ENCODE measurements at regions not wholly inside any gene's neighbourhood (a gene's known extent, or its start where the extent isn't known, plus 50 kb on each side); places are given as distances from the start of the nearest gene placed in this dataset.
"Not testable (repeated sequence)": the region's sequence is repeated elsewhere in the genome, so short reads cannot be mapped to it uniquely, and the experiment has no call there.

GRCh38 chr3:5505163-5505562 is 317.7 kb downstream of the EDEM1 start:
- DNase-seq (ENCODE audit: extremely low read depth in 1 of 11, low read depth in 9 of 11, low spot score in 4 of 11): no peak

DNA sequence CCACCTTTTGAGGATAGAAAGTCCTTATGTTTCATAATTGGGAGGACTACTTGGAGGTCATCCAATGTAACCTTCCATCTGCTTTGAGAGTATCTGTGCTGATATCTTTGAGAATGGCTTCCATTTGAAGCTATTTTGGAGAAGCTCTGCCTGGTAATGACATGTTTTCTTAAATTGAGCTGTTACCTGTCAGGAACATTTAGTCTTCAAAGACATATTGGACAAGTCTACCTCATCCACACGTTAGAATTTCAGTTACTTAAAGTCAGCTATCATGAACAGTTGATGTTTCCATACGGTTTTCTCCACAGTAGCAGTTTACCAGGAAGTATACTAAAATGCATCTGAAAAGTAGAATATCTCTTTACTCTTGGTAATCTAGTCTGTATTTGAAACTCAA is 318.5 kb downstream of the EDEM1 start:
- no peak for DNase-seq (ENCODE audit: extremely low read depth in 1 of 11, low read depth in 9 of 11, low spot score in 4 of 11)

DNA sequence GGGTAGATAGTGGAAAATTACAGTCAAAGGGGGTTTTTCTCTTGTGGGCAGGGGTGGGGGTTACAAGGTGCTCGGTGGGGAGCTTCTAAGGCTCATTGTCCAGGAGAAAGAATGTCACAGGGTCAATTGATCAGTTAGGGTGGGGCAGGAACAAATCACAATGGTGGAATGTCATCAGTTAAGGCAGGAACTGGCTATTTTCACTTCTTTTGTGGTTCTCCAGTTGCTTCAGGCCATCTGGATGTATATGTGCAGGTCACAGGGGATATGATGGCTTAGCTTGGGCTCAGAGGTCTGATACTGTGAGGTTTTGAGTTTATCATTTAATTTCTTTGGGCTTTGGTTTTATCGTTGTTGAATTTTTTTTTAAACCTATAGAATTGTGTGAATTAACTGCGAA is 321.4 kb downstream of the EDEM1 start:
- not testable (repeated sequence) for DNase-seq (ENCODE audit: extremely low read depth in 1 of 11, low read depth in 9 of 11, low spot score in 4 of 11)

GRCh38 chr3:5510300-5510699 is 322.8 kb downstream of the EDEM1 start:
- DNase-seq (ENCODE audit: extremely low read depth in 1 of 11, low read depth in 9 of 11, low spot score in 4 of 11): no peak

DNA sequence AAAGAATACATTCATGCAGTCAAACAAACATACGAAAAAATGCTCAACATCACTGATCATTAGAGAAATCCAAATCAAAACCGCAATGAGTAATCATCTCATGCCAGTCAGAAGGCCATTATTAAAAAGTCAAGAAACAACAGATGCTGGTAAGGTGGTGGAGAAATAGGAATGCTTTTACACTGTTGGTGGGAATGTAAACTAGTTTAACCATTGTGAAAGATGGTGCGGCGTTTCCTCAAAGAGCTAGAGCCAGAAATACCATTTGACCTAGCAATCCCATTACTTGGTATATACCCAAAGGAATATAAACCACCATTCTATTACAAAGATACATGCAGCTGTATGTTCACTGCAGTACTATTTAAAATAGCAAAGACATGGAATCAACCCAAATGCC is 330.4 kb downstream of the EDEM1 start:
- DNase-seq (ENCODE audit: extremely low read depth in 1 of 11, low read depth in 9 of 11, low spot score in 4 of 11): no peak

GRCh38 chr3:5520237-5520636 is 332.7 kb downstream of the EDEM1 start:
- DNase-seq (ENCODE audit: extremely low read depth in 1 of 11, low read depth in 9 of 11, low spot score in 4 of 11): no peak

GRCh38 chr3:5523125-5523524 is 335.6 kb downstream of the EDEM1 start:
- DNase-seq (ENCODE audit: extremely low read depth in 1 of 11, low read depth in 9 of 11, low spot score in 4 of 11): no peak

DNA sequence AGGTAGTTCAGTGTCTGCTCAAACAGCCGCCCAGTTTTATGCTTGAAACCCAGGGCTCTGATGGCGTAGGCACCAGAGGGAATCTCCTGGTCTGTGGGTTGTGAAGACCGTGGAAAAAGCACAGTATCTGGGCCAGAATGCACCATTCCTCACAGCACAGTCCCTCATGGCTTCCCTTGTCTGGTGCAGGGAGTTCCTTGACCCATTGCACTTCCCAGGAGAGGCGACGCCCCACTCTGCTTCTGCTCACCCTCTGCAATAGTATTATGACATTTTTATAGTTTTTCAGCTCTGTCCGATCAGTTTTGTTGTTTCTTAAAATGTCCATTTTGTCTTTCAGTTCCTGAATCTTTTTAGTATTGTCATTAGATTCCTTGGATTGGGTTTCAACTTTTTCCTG is 343.5 kb downstream of the EDEM1 start:
- no peak for DNase-seq (ENCODE audit: extremely low read depth in 1 of 11, low read depth in 9 of 11, low spot score in 4 of 11)

DNA sequence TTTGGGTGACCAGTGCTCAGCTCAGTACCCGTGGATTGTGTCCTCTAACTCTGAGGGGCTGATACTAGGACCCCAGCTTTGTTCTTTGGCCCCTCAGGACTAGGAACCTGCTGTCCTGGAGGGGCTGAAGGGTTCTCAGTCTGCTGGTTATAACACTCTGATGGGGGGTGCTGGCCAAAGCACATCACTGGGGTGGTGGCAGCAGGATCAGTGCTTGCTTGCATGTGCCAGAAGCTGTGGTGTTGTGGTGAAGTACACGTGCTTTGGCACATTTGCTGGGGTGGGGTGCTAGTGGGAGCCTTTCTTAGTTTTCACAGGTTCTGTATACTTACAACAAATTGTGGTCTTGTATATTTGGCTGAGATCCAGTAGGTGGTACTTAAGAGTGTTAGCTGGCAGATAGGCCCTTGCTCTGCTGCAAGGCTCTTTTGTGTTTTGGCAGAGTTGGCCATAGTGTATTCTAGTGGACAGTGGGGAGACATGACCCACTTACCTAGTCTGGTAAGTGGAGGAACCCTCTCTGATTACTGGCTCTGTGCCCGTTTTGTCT is 344.3 kb downstream of the EDEM1 start:
- DNase-seq (ENCODE audit: extremely low read depth in 1 of 11, low read depth in 9 of 11, low spot score in 4 of 11): no peak

DNA sequence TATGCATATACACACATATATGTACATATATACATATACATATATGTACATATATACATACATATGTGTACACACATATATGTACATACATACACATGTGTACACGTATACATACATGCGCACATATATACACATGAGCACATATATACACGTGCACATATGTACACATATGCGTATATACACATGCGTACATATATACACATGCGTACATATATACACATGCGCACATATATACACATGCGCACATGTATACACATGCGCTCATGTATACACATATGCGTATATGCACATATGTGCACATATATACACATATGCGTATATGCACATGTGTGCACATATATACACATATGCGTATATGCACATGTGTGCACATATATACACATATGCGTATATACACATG is 353.0 kb downstream of the EDEM1 start:
- DNase-seq (ENCODE audit: extremely low read depth in 1 of 11, low read depth in 9 of 11, low spot score in 4 of 11): no peak

- DNase-seq (ENCODE audit: extremely low read depth in 1 of 11, low read depth in 9 of 11, low spot score in 4 of 11): no peak
Measured at GRCh38 chr3:5542472-5542871, 355.0 kb downstream of the EDEM1 start.

DNA sequence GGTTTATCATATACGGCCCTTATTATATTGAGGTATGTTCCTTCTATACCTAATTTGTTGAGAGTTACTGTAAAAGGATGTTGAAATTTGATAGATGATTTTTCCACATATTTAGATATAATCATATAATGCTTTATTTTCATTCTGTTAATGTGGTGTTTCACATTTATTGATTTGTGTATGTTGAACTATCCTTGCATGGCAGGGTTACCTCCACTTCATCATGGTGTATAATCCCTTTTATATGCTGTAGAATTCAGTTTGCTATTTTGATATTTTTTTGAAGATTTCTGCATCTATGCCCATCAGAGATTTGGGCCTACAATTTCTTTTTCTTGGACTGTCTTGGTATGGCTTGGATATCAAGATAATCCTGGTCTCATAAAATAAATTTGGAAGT is 355.5 kb downstream of the EDEM1 start:
- DNase-seq (ENCODE audit: extremely low read depth in 1 of 11, low read depth in 9 of 11, low spot score in 4 of 11): no peak

GRCh38 chr3:5545719-5546118 is 358.2 kb downstream of the EDEM1 start:
- no peak for DNase-seq (ENCODE audit: extremely low read depth in 1 of 11, low read depth in 9 of 11, low spot score in 4 of 11)

DNA sequence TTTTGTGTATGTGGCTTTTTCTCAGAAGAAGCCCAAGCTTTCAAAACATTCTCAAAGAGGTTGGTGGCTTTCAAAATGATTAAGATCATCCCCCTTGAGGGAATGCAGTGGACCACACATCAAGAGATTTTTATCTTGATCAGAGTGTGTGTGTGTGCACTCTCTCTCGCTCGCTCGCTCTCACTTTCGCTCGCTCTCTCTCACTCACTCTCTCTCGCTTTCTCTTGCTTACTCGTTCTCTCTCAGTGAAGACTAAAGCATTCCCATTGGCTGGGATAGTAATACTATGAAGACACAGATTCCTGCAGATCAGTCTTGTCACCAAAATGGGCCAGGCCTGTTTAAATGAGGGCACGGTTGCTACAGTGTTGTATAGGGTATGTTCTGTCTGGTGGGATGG is 365.7 kb downstream of the EDEM1 start:
- no peak for DNase-seq (ENCODE audit: extremely low read depth in 1 of 11, low read depth in 9 of 11, low spot score in 4 of 11)

DNA sequence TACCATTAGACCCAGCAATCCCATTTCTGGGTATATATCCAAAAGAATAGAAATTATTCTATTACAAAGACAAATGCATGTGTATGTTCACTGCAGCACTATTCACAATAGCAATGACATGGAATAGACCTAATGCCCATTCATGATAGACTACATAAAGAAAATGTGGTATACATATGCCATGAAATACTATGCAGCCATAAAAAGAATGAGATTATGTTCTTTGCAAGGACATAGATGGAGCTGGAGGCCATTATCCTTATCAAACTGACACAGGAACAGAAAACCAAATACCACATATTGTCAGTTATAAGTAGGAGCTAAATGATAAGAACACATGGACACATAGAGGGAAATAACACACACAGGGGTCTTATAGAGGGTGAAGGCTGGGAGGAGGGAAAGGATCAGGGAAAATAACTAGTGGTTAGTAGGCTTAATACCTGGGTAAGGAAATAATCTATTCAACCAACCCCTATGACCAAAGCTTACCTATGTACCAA is 366.8 kb downstream of the EDEM1 start:
- DNase-seq (ENCODE audit: extremely low read depth in 1 of 11, low read depth in 9 of 11, low spot score in 4 of 11): no peak

DNA sequence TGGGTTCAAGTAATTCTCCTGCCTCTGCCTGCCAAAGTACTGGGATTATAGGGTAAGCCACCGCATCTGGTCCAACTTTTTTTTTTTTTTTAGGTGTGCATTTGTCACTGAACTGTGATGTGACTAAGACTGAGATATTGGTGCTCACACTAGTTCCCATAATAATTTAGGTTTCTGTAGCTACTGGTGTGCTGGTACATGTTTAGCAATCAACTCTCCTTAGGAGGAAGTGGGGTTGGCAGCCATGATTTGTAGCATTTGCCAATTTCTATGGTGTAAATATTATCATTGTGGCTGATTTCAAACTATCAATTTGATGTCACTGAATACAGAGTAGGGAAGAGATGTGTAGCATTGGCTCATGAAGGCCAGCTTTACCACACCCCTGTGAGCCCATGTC is 372.7 kb downstream of the EDEM1 start:
- no peak for DNase-seq (ENCODE audit: extremely low read depth in 1 of 11, low read depth in 9 of 11, low spot score in 4 of 11)

DNA sequence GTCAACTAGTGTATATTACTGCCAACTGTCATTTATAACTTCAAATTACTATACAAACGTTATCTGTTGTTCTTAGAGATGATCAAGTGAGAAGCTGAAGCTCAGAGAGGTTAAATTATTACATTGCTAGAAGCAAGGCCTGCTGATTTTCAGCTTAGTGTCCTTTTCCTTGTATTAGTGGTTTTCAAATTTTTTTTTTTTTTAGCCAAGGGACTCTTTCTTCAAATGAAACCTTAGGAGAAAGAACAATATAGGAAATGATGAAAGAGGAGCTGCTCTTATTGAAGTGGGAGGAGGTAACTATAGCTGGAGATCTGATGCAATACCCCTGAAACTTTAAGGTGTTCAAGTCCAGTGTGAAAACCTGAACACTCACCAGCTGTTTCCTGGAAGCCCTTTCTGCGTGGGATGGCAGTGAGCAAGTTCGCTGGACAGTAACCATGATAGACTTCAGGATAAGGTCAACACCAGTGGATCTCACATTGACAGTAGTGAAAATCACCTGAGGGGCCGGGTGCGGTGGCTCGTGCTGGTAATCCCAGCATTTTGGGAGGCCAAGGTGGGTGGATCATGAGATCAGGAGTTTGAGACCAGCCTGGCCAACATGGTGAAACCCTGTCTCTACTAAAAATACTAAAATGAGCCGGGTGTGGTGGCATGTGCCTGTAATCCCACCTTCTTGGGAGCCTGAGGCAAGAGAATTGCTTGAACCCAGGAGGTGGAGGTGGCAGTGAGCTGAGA is 376.2 kb downstream of the EDEM1 start:
- peak in 2 of 11 donors; percentile 10 to 18 for DNase-seq (ENCODE audit: extremely low read depth in 1 of 11, low read depth in 9 of 11, low spot score in 4 of 11)

GRCh38 chr3:5564278-5564666 is 376.8 kb downstream of the EDEM1 start:
- DNase-seq (ENCODE audit: extremely low read depth in 1 of 11, low read depth in 9 of 11, low spot score in 4 of 11): no peak

- DNase-seq (ENCODE audit: extremely low read depth in 1 of 11, low read depth in 9 of 11, low spot score in 4 of 11): no peak
Measured at GRCh38 chr3:5565026-5565425, 377.5 kb downstream of the EDEM1 start.

GRCh38 chr3:5567113-5567512 is 379.6 kb downstream of the EDEM1 start:
- no peak for DNase-seq (ENCODE audit: extremely low read depth in 1 of 11, low read depth in 9 of 11, low spot score in 4 of 11)

GRCh38 chr3:5568451-5568850 is 380.9 kb downstream of the EDEM1 start:
- DNase-seq (ENCODE audit: extremely low read depth in 1 of 11, low read depth in 9 of 11, low spot score in 4 of 11): no peak

All from renal cortex interstitium (tissue), 11 donors.